ENCODE measurements at regions not wholly inside any gene's neighbourhood (a gene's known extent, or its start where the extent isn't known, plus 50 kb on each side); places are given as distances from the start of the nearest gene placed in this dataset.

DNA sequence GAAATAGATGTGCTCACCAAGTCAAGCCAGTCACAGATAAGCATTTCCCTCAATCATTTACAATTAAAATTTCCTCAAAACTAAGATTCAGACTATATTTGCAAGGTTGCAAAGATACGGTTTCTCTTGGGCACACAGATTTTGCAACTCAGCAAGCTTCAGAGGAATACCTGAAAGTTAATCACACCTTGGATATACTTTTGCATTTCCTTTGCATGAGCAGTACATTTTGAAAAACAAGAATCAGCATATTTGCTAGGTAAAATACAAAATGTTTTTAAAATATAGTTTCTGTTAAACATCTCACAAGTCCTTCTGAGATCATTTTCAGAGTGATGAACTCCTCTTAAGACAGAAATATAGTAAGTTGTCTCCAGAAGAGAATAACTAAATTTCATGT lies 336.9 kb downstream of the DUSP6 start:
- no peak for TF ChIP-seq CTCF (conservative IDR thresholded peaks at IDR 0.05)
- TF ChIP-seq EZH2 (IDR thresholded peaks at IDR 0.05; ENCODE audit: low read depth): no peak
